GM23248 (cell line): ENCODE measurements at regions not wholly inside any gene's neighbourhood (a gene's known extent, or its start where the extent isn't known, plus 50 kb on each side); places are given as distances from the start of the nearest gene placed in this dataset.

ENCODE experiments used
- EZH2 ChIP-seq: fragments of 200-600 bp; sonication (generic); IDR thresholded peaks from 2 replicates; pipeline ENCODE4 v1.6.1; 2018; ENCODE audit warnings: antibody characterized with exemption, mild to moderate bottlenecking; ENCODE audit not compliant: insufficient read depth, poor library complexity, severe bottlenecking
- EZH2phosphoT487 ChIP-seq: fragments of 200-600 bp; sonication (generic); IDR thresholded peaks from 2 replicates; pipeline ENCODE4 v1.6.1; 2018; ENCODE audit warnings: antibody characterized with exemption, moderate library complexity, mild to moderate bottlenecking, low read depth; ENCODE audit not compliant: insufficient read depth

DNA sequence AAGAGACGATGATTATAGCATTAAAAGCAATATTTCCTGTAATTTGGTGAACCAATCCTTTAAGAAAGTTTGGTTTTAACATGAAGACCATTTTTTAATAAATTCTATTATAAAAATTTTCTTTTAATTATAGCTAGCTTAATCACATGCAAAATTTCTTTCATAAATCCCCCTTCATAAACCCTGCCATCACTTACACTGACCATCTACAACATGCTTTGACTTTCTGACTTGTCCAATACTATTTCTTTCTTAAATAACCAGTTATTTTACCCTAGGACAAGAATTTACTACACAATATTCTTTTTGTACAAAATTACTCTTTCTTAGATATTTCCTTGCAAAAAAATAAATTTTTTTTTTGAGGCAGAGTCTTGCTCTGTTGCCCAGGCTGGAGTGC is 1334.8 kb downstream of the CDH11 start:
- TF ChIP-seq EZH2phosphoT487 (no peak), EZH2 (no peak)
